ENCODE measurements at regions not wholly inside any gene's neighbourhood (a gene's known extent, or its start where the extent isn't known, plus 50 kb on each side); places are given as distances from the start of the nearest gene placed in this dataset.

DNA sequence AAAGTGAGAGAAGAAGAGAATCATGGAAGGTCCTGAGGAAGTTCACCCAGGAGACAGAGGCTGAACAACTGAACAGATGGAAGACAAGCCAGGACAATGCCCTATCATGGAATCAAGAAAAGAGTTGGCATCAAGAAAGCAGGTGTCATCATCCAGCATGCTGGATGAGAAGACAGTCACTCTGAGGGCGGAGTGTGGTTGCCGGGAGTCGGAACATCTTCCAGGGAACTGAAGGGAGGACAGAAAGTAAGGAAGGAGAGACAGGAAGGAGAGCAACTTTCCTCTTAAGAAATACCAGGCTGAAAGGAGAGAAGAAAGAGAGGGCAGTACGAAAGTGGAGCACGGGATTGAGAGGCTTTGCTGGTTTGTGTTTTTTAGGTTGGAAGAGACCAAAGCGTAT lies 654.5 kb upstream of the CELF2 start:
- no peak for DNase-seq (ENCODE audit: low spot score)
- TF ChIP-seq, protein P1, sequence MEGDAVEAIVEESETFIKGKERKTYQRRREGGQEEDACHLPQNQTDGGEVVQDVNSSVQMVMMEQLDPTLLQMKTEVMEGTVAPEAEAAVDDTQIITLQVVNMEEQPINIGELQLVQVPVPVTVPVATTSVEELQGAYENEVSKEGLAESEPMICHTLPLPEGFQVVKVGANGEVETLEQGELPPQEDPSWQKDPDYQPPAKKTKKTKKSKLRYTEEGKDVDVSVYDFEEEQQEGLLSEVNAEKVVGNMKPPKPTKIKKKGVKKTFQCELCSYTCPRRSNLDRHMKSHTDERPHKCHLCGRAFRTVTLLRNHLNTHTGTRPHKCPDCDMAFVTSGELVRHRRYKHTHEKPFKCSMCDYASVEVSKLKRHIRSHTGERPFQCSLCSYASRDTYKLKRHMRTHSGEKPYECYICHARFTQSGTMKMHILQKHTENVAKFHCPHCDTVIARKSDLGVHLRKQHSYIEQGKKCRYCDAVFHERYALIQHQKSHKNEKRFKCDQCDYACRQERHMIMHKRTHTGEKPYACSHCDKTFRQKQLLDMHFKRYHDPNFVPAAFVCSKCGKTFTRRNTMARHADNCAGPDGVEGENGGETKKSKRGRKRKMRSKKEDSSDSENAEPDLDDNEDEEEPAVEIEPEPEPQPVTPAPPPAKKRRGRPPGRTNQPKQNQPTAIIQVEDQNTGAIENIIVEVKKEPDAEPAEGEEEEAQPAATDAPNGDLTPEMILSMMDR (IDR thresholded peaks at IDR 0.05; ENCODE audit: extremely low read depth, missing control alignments): no peak

- no peak for DNase-seq (ENCODE audit: low spot score)
- TF ChIP-seq, protein P1 (IDR thresholded peaks at IDR 0.05; ENCODE audit: extremely low read depth, missing control alignments): no peak
Observed at GRCh38 chr10:10364902-10365301, 652.8 kb upstream of the CELF2 start.

DNA sequence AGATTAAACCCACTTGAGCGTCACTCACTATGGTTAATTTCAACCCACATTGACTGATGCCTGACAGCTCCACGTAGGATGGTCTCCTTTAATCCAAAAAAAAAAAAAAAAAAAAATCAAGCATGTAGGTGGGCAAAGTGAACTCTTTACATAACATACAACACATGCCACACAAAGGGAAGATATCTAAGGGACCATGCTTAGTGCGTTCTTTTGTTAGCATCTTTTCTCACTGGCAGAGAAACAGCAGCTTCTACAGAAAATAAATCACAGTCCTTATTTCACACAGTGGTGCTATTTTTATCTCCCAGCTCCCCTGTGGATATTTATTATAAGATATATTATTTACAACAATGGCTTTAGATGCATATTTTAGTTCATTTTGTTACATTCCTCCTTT lies 652.0 kb upstream of the CELF2 start:
- TF ChIP-seq, protein P1 (IDR thresholded peaks at IDR 0.05; ENCODE audit: extremely low read depth, missing control alignments): no peak
- DNase-seq (ENCODE audit: low spot score): no peak

GRCh38 chr10:10366836-10367235 lies 650.8 kb upstream of the CELF2 start:
- TF ChIP-seq, protein P1 (IDR thresholded peaks at IDR 0.05; ENCODE audit: extremely low read depth, missing control alignments): no peak
- no peak for DNase-seq (ENCODE audit: low spot score)

GRCh38 chr10:10367264-10367663 lies 650.4 kb upstream of the CELF2 start:
- TF ChIP-seq, protein P1 (IDR thresholded peaks at IDR 0.05; ENCODE audit: extremely low read depth, missing control alignments): no peak

GRCh38 chr10:10368951-10369576 lies 648.6 kb upstream of the CELF2 start:
- TF ChIP-seq, protein P1 (IDR thresholded peaks at IDR 0.05; ENCODE audit: extremely low read depth, missing control alignments): no peak
- no peak for DNase-seq (ENCODE audit: low spot score)

More at GRCh38 chr10:10367264-10367663, 650.4 kb upstream of the CELF2 start:
- DNase-seq (ENCODE audit: low spot score): no peak

- DNase-seq (ENCODE audit: low spot score): no peak
- TF ChIP-seq, protein P1 (IDR thresholded peaks at IDR 0.05; ENCODE audit: extremely low read depth, missing control alignments): no peak
Observed at GRCh38 chr10:10385831-10386230, 631.8 kb upstream of the CELF2 start.

Measured in GM20000 (cell line).